H9 (cell line): ENCODE measurements at regions not wholly inside any gene's neighbourhood (a gene's known extent, or its start where the extent isn't known, plus 50 kb on each side); places are given as distances from the start of the nearest gene placed in this dataset.

ENCODE experiments used
- DNase-seq: peaks from one replicate; pipeline ENCODE4 v3.0.0-alpha.2; 2017
- H2AFZ ChIP-seq: one replicate; pipeline ENCODE4 v1.6.1; 2013; ENCODE audit warnings: mild to moderate bottlenecking, low read length, control low read depth, moderate library complexity
- H2AK5ac ChIP-seq: 2 replicates; pipeline ENCODE4 v1.6.1; 2013; ENCODE audit warnings: low read length, control low read depth, mixed read lengths; ENCODE audit not compliant: insufficient read length
- H2BK120ac ChIP-seq: one replicate; pipeline ENCODE4 v1.6.1; 2013; ENCODE audit warnings: low read depth, mild to moderate bottlenecking, low read length, control low read depth, inconsistent platforms; ENCODE audit not compliant: poor library complexity, severe bottlenecking
- H2BK12ac ChIP-seq: 2 replicates; pipeline ENCODE4 v1.6.1; 2013; ENCODE audit warnings: low read length, control low read depth, mixed read lengths, low read depth; ENCODE audit not compliant: insufficient read length
- H2BK15ac ChIP-seq: 2 replicates; pipeline ENCODE4 v1.6.1; 2013; ENCODE audit warnings: low read depth, low read length, control low read depth
- H2BK20ac ChIP-seq: one replicate; pipeline ENCODE4 v1.6.1; 2013; ENCODE audit warnings: low read depth, mild to moderate bottlenecking, low read length, control low read depth, inconsistent platforms; ENCODE audit not compliant: poor library complexity, severe bottlenecking
- H2BK5ac ChIP-seq: 2 replicates; pipeline ENCODE4 v1.6.1; 2013; ENCODE audit warnings: low read length, control low read depth, mixed read lengths; ENCODE audit not compliant: insufficient read length
- H3K14ac ChIP-seq: 2 replicates; pipeline ENCODE4 v1.6.1; 2013; ENCODE audit warnings: low read length, control low read depth; ENCODE audit not compliant: insufficient read depth
- H3K18ac ChIP-seq: 2 replicates; pipeline ENCODE4 v1.6.1; 2013; ENCODE audit warnings: low read depth, mild to moderate bottlenecking, mixed read lengths, low read length, control low read depth; ENCODE audit not compliant: insufficient read length
- H3K23ac ChIP-seq: 2 replicates; pipeline ENCODE4 v1.6.1; 2013; ENCODE audit warnings: low read length, control low read depth, mixed read lengths, low read depth; ENCODE audit not compliant: insufficient read length
- H3K23me2 ChIP-seq: 2 replicates; pipeline ENCODE4 v1.6.1; 2013; ENCODE audit warnings: low read depth, mild to moderate bottlenecking, mixed read lengths, low read length, control low read depth; ENCODE audit not compliant: insufficient read length, poor library complexity, severe bottlenecking
- H3K27ac ChIP-seq: 2 replicates; pipeline ENCODE4 v1.5.1; 2013; ENCODE audit warnings: low read length, control low read depth, mixed read lengths, low read depth; ENCODE audit not compliant: insufficient read length
- H3K27me3 ChIP-seq: 2 replicates; pipeline ENCODE4 v1.6.1; 2013; ENCODE audit warnings: low read length, control low read depth, inconsistent platforms; ENCODE audit not compliant: insufficient read depth
- H3K4ac ChIP-seq: 2 replicates; pipeline ENCODE4 v1.6.1; 2013; ENCODE audit warnings: low read depth, mild to moderate bottlenecking, control low read depth, inconsistent platforms, low read length, moderate library complexity
- H3K4me1 ChIP-seq: 2 replicates; pipeline ENCODE4 v1.6.1; 2013; ENCODE audit warnings: low read length, control low read depth, inconsistent platforms; ENCODE audit not compliant: insufficient read depth
- H3K4me2 ChIP-seq: 2 replicates; pipeline ENCODE4 v1.6.1; 2013; ENCODE audit warnings: low read length, control low read depth, mixed read lengths; ENCODE audit not compliant: insufficient read length, insufficient read depth
- H3K56ac ChIP-seq: 2 replicates; pipeline ENCODE4 v1.6.1; 2013; ENCODE audit warnings: low read depth, mild to moderate bottlenecking, mixed read lengths, low read length, control low read depth; ENCODE audit not compliant: insufficient read length
- H3K79me1 ChIP-seq: 2 replicates; pipeline ENCODE4 v1.6.1; 2013; ENCODE audit warnings: low read depth, mild to moderate bottlenecking, moderate library complexity, low read length, control low read depth, inconsistent platforms; ENCODE audit not compliant: insufficient read depth, poor library complexity, severe bottlenecking
- H3K79me2 ChIP-seq: 2 replicates; pipeline ENCODE4 v1.6.1; 2013; ENCODE audit warnings: low read length, control low read depth, inconsistent platforms; ENCODE audit not compliant: insufficient read depth
- H3K9ac ChIP-seq: 2 replicates; pipeline ENCODE4 v1.6.1; 2013; ENCODE audit warnings: low read length, control low read depth, mixed read lengths; ENCODE audit not compliant: insufficient read length; ENCODE audit errors: extremely low read depth
- H3K9me3 ChIP-seq: one replicate; pipeline ENCODE4 v1.6.1; 2013; ENCODE audit warnings: low read depth, low read length, inconsistent platforms; ENCODE audit not compliant: control insufficient read depth
- H3T11ph ChIP-seq: one replicate; pipeline ENCODE4 v1.6.1; 2013; ENCODE audit warnings: mild to moderate bottlenecking, low read length, control low read depth, inconsistent platforms
- H4K20me1 ChIP-seq: one replicate; pipeline ENCODE4 v1.6.1; 2013; ENCODE audit not compliant: control insufficient read depth, insufficient read length, insufficient read depth
- H4K5ac ChIP-seq: 2 replicates; pipeline ENCODE4 v1.6.1; 2013; ENCODE audit warnings: low read depth, mild to moderate bottlenecking, mixed read lengths, low read length, control low read depth; ENCODE audit not compliant: insufficient read length
- H4K8ac ChIP-seq: replicated peaks from 2 replicates; pipeline ENCODE4 v1.6.1; 2013; ENCODE audit warnings: low read length, control low read depth, mixed read lengths, low read depth; ENCODE audit not compliant: insufficient read length
- H4K91ac ChIP-seq: 2 replicates; pipeline ENCODE4 v1.6.1; 2013; ENCODE audit warnings: low read depth, mild to moderate bottlenecking, moderate library complexity, mixed read lengths, low read length, control low read depth; ENCODE audit not compliant: insufficient read length
- H3K27ac Mint-ChIP-seq, 3 experiments: 2 replicates in 2 of 3; 3 replicates in 1 of 3; pipeline ENCODE4 v1.8.0; 2020 to 2021; ENCODE audit warnings: mixed read lengths in 3 of 3, mild to moderate bottlenecking in 1 of 3, moderate library complexity in 1 of 3
- H3K27me3 Mint-ChIP-seq: 2 replicates; pipeline ENCODE4 v1.8.0; 2021; ENCODE audit warnings: low read depth, mild to moderate bottlenecking, moderate library complexity, mixed read lengths
- H3K36me3 Mint-ChIP-seq, 3 experiments: 2 replicates in 2 of 3; 3 replicates in 1 of 3; pipeline ENCODE4 v1.8.0; 2020 to 2021; ENCODE audit warnings: low read depth in 3 of 3, mixed read lengths in 3 of 3; ENCODE audit not compliant: insufficient read depth in 1 of 3
- H3K4me1 Mint-ChIP-seq, 2 experiments: 2 replicates each; pipeline ENCODE4 v1.8.0; 2020; ENCODE audit warnings: mixed read lengths in 2 of 2
- H3K4me3 Mint-ChIP-seq, 2 experiments: 2 replicates in 1 of 2; 3 replicates in 1 of 2; pipeline ENCODE4 v1.8.0; 2020 to 2021; ENCODE audit warnings: mild to moderate bottlenecking in 2 of 2, mixed read lengths in 2 of 2, moderate library complexity in 1 of 2
- H3K9me3 Mint-ChIP-seq, 2 experiments: 2 replicates in 1 of 2; 3 replicates in 1 of 2; pipeline ENCODE4 v1.8.0; 2020; ENCODE audit warnings: mild to moderate bottlenecking in 2 of 2, mixed read lengths in 2 of 2, moderate library complexity in 1 of 2
- WGBS: extraction: QIAGEN DNeasy Blood & Tissue Kit; methylation state at CpG from one replicate; pipeline ENCODE4 v1.1.7; 2013; ENCODE audit warnings: missing lambda C conversion rate, low lambda C conversion rate, mixed read lengths; ENCODE audit not compliant: insufficient read length; ENCODE audit errors: extremely low coverage; 5-methylcytosine and 5-hydroxymethylcytosine counted together
- TF ChIP-seq, protein P1 (sequence below): fragments of 200-600 bp; sonication (generic); conservative IDR thresholded peaks from 3 replicates; pipeline ENCODE4 v1.8.0; 2021; ENCODE audit warnings: antibody characterized with exemption, mild to moderate bottlenecking

DNA sequence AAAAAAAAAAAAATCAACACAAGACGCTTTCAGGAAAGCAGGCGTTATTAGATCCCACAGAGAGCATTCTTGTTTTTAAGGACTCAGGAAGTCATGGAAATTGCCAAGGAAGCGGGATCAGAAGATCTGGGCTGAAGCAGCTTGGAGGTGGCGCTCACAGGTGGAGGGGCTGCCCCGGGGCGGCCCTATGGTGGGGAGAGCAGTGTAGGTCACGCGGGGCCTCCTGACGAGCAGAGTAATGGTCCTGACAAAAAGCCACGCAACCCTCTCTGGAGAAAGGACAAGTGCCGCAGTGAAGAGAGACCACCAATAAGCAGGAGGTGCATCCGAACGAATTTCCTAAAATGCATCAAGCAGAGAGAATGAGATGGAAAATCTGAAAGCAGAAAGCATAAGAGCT lies 407.0 kb downstream of the BRD1 start:
- Histone ChIP-seq H3K79me2 (no peaks in the 10 kb centered on the region), H3K9me3 (no peaks in the 10 kb centered on the region), H3T11ph (no peak overlapping the region), H4K20me1 (peaks cover 3% of the 10 kb centered on the region), H3K23ac (no peak overlapping the region), H2BK120ac (no peak overlapping the region), H3K18ac (no peak overlapping the region), H3K27me3 (no peaks in the 10 kb centered on the region), H2BK20ac (no peak overlapping the region), H3K4ac (no peak overlapping the region), H2AFZ (no peak overlapping the region), H3K23me2 (peaks cover 3% of the 10 kb centered on the region), H3K4me2 (no peak overlapping the region), H2AK5ac (no peak overlapping the region), H4K8ac (no peak overlapping the region), H2BK12ac (no peak overlapping the region), H2BK15ac (no peak overlapping the region), H3K79me1 (no peaks in the 10 kb centered on the region), H3K14ac (no peak overlapping the region), H3K56ac (no peak overlapping the region), H3K9ac (no peak overlapping the region), H2BK5ac (no peak overlapping the region), H3K4me1 (no peaks in the 10 kb centered on the region; the same call in 1 of the 2 replicates), H3K27ac (no peak overlapping the region), H4K5ac (no peak overlapping the region), H4K91ac (no peak overlapping the region)
- Mint-ChIP-seq H3K9me3 (no peaks in the 10 kb centered on the region), H3K36me3 (no peaks in the 10 kb centered on the region), H3K4me1 (peaks cover 9 to 10% of the 10 kb centered on the region in 2 experiments), H3K4me3 (no peak overlapping the region), H3K27ac (no peak overlapping the region), H3K27me3 (peaks cover 18% of the 10 kb centered on the region)
- no CpG with 5 or more reads among the region's 13 CpGs for WGBS
- no peak for DNase-seq
- TF ChIP-seq, protein P1, sequence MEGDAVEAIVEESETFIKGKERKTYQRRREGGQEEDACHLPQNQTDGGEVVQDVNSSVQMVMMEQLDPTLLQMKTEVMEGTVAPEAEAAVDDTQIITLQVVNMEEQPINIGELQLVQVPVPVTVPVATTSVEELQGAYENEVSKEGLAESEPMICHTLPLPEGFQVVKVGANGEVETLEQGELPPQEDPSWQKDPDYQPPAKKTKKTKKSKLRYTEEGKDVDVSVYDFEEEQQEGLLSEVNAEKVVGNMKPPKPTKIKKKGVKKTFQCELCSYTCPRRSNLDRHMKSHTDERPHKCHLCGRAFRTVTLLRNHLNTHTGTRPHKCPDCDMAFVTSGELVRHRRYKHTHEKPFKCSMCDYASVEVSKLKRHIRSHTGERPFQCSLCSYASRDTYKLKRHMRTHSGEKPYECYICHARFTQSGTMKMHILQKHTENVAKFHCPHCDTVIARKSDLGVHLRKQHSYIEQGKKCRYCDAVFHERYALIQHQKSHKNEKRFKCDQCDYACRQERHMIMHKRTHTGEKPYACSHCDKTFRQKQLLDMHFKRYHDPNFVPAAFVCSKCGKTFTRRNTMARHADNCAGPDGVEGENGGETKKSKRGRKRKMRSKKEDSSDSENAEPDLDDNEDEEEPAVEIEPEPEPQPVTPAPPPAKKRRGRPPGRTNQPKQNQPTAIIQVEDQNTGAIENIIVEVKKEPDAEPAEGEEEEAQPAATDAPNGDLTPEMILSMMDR = no peak
